Activated CD8-positive, alpha-beta memory T cell treated with anti-CD3 and anti-CD28 coated beads for 48 hours (primary cell): ENCODE measurements at regions not wholly inside any gene's neighbourhood (a gene's known extent, or its start where the extent isn't known, plus 50 kb on each side); places are given as distances from the start of the nearest gene placed in this dataset.

Experiments used
- DNase-seq, 3 experiments: peaks; one replicate each; pipeline ENCODE4 v3.0.0-alpha.2; 2020; ENCODE audit warnings: low read depth in 2 of 3, low spot score in 2 of 3

DNA sequence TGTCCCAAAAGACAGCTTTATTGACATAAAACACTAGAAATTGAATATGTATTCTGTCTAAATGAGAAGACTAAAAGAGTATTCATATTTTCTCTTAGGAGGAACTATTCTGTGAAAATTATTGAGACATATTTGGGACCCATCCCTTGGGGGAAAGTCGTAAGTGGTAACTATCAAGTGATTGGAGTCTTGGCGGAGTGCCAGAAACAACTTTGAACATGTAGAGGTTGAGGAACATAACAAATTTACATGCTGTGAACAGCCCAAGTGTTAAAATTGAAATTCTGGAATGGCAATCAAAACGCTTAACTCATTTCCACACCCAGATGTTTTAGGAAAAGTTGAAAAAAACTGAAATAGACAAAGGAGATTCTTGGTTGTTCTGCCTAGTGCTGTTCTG lies 1034.6 kb downstream of the NSUN3 start:
- DNase-seq, result no peak

DNA sequence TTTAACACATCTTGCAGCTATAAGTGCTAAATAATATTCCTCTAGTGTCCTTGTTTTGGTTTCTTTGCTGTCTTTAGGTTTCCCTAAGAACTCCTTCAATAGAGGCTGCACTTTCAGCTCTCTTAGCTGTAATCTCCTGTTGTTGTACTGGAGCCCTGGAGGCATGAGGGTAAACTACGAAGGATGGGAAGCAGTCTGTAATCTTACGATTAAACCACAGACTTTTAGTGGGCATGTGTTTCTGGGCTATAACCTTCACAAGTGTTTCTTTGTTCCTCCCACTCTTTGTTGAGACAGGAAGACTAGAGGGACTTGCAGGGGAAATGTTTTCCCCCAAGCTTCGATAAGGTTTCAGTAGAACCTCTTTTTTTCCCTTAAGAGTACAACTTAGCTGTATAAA lies 1058.1 kb downstream of the NSUN3 start:
- no peak for DNase-seq

DNA sequence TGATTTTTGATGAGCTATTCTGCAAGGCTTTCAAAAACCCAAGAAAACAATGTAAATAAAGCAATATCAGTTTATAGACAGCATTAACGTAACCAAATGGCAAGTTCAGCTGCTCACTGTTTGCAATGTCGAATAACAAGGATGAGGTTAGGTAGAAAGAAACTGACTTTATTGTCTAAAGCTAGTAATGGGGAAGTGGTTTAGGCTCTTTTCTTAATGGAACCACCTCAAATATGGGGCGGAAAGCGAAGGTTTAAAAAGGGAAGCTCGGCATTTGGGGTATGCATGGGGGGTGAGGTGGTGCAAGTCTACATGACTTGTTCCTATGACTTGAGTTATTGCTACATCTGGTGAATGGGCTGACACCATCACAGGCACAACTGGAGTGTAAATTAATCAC lies 1060.2 kb downstream of the NSUN3 start:
- DNase-seq, result no peak

DNA sequence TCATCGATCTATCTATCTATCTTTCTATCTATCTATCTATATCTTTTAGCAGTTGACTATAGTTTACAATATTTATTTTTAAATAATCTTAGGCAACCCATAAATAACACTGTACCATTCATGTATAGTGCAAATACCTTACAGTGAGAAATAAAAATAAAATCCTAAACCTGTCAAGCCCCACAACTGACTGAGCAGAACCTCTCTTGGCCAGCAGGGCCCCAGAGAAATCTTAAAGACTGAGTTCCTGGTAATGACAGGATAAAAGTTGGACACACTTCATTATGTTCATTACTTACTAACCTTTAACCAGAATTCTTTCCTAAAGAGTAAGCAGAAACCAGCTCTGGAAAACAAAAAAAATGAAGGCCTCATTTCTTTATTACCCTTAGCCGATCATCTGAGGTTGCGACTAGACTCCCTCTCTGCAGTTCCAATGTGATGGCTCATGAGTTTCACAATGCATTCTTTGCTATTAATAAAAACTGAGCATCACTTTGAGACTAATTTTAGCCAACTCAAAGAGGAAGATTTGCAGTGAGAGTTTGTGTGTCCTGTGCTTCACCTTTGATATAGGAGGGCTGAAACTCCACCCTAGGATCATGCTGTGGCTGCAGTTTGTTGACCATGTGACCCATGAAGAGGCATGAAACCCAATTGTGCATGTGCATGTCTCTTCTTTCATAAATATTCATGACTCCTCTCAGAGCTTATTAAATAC lies 1072.0 kb downstream of the NSUN3 start:
- no peak for DNase-seq

DNA sequence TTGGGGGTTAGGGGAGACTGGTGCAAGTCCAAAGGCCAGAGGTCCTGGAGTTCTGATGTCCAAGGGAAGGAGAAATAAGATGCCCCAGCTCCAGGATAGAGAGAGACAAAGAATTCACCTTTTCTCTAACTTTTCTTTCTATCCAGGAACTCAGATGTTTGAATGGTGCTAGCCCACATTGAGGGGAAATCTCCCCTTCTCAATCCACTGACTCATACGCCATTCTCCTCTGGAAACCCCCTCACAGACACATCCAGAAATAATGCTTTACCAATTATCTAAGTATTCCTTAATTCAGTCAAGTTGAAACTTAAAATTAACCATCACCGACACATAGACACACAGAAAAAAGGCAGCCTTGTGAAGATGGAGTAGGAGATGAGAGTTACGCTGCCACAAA lies 1085.2 kb downstream of the NSUN3 start:
- DNase-seq, result no peak

DNA sequence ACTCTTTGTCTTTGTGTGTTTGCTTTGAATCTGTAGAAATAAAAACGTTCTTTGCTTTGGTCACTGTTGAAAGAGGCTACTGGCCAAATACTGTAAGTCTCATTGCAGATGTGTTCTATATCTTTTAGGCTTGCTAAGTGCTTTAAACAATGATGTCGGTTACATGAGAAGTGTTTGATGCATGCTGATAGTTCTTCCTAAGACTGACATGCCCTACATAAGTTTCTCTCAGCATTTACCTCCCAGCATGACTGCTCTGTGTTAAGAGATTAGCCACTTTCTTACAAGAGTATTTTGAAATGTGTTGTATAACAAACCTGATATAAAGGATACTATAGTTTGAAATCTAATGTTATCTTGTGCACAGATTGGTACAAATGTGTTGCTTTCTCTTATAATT lies 1088.7 kb downstream of the NSUN3 start:
- DNase-seq, result no peak

DNA sequence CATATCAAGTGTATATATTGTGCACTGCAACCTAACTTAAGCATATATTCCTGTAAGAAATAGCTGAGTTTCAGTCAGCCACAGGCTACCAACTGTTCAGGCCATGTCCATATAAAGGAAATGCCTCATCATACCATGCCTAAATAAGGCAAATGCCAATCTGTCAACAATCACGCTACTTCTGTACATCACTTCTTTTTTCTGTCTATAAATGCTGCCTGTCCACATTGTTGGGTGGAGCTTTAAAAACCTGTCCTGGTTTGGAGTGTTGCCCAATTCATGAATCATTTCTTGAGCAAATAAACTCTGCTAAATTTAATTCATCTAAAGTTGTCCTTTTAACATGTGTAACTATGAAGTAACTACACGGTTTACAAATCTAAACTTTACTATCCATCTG lies 1091.9 kb downstream of the NSUN3 start:
- no peak for DNase-seq

DNA sequence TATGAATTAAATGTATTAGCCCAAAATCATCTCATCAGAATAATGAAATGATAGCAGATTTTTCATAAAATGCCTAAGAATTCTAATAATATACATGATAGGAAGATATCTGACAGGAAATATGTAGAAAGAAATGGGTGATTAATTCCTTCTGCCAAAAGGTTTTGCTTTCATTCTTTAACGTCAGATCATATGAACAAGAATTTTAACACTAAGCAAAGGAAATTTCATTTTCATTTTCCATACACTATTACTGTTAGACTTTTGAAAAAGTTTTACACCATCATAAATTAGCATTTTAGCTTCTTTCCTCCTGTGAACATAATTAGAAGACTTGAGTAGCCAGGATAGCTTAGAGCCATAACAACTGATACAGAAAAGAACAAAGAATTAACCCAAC lies 1099.9 kb downstream of the NSUN3 start:
- no peak for DNase-seq

DNA sequence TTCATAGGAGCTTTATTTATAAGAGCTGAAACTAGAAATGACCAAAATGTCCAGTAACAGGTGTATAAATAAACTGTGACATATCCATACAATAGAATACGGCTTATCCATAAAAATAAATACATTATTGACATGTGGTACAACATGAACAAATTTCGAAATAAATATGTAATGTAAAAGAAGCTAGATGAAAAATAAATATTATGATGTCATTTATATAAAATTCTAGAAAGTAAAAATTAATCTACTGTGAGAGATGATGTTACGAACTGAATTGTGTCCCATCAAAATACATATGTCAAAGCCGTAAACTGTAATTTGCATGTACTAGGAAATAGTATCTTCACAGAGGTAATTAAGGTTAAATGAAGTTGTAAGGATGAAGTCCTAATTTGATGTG lies 1104.9 kb downstream of the NSUN3 start:
- no peak for DNase-seq

DNA sequence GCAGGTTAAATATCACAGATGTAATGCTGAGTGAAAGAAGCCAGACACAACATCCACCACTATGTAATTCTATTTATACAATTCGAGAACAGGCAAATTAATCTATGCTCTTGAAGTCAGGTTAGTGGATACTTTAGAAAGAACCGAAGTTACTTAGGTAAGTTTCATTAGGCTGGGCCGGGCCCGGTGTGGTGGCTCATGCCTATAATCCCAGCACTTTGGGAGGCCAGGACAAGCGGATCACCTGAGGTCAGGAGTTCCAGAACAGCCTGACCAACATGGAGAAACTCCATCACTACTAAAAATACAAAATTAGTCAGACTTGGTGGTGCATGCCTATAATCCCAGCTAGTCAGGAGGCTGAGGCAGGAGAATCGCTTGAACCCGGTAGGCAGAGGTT lies 1105.7 kb downstream of the NSUN3 start:
- no peak for DNase-seq

DNA sequence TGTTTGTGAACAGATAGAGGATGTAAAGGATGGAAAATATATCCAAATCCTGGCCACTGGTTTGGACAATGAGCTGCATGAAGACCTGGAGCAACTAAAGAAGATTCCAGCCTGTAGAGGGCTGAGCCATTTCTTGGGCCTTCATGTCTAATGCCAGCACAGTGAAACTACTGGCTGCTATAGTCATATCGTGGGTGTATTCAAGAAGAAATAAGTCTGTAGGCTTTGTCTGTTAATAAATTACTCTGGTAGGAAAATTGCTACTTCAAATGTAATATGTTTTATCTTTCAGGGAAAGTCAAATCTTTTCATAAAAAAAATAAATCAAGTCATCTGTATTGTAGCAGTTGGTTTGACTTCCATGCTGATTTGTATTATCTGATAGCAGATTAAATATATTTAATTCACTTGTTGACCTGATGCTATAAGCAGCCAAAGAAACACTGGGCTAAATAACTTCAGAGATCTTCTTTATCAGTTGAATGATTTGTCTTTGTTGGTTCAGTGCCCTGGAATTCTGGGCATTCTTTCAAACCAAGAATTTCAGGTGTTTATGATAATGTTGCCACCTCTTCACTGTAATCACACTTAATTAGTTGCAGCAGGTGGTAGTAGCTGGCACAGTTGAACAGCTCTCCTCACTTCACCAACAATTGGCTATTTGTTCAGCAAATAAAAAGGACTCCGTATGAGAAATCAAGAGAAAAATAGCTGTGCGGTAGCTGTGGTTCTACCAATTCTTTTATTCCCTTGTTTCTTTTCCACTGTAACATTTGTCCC lies 1109.5 kb downstream of the NSUN3 start:
- no peak for DNase-seq

DNA sequence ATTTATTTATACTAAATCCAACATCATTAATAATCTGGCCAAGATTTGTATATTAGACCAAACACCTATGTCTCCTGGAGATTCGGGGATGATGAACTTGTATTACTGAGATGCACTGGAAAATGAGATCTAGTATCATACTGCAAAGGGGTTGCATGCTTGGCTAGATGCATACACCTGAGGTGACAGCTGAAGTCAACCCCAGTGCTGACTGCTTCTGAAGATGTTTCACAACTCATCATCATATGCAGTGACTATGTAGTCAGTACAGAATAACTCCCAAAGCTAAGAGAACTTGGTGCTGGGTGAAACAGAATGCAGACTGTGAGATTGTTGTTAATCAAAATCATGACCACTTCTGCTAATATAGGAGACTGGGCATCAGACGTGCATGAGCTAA lies 1114.2 kb downstream of the NSUN3 start:
- no peak for DNase-seq

DNA sequence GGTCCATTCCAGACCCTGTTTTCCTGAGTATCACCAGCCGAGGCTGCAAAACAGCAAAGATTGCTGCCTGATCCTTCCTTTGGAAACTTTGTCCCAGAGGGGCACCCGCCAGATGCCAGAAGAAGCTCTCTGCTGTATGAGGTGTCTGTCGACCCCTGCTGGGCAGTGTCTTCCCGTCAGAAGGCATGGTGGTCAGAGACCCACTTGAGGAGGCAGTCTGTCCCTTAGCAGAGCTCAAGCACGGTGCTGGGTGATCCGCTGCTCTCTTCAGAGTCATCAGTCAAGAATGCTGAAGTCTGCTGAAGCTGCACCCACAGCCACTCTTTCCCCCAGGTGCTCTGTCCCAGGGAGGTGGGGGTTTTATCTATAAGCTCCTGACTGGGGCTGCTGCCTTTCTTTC lies 1121.2 kb downstream of the NSUN3 start:
- no peak for DNase-seq

DNA sequence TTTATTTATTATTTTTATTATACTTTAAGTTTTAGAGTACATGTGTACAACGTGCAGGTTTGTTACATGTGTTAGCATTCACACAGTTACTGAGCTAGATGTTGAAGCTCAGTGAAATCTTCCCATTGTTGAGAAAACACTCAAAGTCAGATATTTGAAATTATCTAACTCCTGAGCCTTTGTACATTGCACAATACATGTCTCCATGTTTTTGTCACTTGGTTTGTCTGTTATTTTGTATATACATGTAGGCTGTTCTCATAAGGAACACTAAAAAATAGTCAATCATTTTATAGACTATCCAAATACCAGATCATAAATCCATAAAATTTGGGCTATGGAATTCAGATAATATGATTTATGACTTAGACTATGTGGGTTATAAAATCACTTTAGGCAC lies 1126.5 kb downstream of the NSUN3 start:
- DNase-seq, result no peak

DNA sequence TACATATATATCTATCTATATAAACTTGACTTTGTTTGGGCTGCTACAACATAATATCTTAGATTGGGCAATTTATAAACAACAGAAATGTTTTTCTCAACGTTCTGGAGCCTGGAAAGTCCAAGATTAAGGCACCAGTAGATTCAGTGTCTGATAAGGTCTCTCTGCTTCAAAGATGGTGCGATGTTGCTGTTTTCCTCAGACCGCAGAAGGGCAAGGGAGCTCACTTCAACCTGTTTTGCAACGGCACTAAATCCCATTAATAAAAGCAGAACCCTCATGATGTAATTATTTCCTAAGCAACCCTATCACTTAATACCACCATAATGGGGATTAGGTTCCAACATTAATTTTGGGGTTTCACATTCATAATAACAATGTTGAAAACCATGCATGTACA lies 1134.8 kb downstream of the NSUN3 start:
- no peak for DNase-seq

DNA sequence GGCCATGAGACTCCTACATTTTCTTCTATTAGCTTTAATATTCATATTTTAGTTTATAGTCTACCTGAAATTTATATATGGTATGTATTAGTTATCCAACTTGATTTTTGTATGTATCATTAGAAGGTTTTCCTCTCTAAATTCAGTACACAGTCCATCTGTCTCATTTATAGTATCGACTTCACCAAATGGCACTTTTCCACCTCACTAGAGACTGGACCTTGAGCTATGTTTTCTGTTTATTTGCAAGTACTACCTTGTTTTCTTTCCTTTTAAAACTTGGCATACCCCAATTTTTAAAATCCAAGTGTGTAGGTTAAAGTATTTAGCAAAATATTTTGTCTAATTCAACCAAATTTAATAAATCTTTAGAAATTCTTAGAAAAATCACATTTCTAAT lies 1137.5 kb downstream of the NSUN3 start:
- DNase-seq, result no peak

DNA sequence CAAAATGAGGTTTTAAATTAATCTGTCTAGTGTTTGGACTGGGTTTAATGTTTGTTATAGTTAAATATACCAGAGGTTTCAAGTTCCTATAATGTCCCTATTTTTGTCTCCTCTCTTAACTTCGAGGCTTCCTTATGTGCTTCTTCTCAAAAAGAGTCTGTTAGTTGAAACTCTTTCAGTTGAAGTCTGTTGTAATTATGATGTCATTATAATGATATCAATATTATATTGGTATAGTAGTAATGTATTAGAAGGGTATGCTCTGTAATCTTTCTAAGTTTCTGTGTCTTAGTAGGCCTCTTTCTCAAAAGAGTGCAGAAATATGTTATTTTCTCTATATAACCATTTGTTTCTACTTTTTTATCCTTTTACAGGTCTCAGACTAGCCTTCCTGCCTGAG lies 1148.0 kb downstream of the NSUN3 start:
- no peak for DNase-seq

DNA sequence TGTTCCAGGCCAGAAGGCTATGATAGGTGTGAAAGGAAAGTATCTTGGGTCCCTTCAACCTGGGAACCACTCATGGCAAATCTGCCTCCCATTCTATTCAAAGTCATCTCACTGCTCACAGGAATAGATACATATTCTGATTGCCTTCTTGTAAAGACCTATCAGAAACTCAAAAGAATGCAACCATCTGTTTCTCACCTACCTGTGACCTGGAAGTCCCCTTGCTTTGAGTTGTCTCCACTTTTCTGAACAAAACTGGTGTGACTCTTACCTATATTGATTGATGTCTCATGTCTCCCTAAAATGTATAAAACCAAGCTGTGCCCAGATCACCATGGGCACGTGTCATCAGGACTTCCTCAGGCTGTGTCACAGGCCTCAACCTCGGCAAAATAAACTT lies 1149.3 kb downstream of the NSUN3 start:
- DNase-seq, result no peak

DNA sequence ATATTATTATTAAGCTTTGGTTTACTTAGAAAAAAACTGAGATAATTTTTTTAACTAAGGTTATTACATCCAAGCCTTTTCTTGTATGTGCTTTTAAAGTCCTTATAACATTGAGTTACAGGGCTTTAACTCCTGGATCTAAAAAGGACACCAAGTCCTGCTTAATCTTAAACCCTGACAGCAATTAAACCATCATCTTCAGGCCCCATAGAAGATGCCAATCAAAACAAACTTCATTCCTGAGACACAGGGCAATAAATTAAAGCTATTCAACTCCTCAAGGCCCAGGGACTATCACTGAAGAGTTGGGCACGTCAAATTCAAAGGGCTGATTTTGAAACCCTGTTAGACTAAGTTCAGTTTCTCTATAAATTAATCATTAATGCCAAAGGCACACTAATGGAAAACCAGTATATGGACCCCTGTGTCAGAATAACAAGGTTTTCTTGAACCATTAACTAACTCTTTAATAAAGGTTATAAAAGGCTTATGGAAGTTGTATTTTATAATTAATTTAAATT lies 1152.6 kb downstream of the NSUN3 start:
- no peak for DNase-seq

DNA sequence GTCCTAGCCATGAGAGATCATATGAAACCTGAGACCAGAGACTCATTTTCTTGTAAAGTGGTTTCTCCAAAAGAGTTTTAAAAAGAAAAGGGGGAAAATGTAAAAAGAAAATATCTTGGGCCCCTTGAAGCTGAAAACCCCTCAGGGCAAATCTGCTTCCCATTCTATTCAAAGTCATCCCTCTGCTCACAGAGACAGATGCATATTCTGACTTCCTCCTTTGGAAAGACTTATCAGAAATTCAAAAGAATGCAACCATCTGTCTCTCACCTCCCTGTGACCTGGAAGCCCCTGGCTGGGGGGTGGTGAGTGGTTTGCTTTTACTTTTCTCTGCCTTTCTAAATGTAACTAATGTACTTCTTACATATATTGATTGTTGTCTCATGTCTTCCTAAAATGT lies 1154.8 kb downstream of the NSUN3 start:
- DNase-seq, result no peak

DNA sequence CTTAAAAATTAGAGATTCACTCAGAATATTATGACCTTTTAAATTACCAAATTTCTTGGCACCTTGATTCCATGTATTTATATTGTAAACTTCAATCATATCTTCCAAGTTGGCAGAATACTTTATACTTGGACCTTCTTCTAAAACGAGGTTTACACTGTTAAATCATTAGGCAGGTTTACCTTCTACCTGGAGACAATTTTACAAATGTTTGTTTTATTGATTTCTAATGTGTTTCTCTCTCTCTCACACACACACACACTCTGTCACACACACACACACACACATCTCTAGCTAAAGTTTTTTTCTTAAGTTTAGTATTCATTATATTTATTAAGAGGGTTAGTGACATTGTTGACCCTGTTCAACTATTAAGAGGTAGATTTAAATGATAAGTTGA lies 1155.6 kb downstream of the NSUN3 start:
- no peak for DNase-seq

DNA sequence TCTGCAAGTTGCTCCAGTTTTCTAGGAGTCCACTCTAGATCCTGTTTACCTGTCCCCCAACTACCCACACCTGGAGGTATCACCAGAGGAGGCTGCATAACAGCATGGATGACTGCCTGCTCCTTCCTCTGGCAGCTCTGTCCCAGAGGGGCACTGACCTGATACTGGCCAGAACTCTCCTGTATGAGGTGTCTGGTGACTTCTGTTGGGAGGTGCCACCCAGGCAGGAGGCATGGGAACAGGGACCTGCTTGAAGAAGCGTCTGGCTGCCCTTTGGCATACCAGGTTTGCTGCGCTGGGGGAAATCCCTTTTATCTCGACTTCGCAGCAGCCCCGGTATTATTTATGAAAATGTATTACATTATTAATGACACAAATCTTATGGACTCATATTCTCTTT lies 1163.6 kb downstream of the NSUN3 start:
- DNase-seq, result no peak

DNA sequence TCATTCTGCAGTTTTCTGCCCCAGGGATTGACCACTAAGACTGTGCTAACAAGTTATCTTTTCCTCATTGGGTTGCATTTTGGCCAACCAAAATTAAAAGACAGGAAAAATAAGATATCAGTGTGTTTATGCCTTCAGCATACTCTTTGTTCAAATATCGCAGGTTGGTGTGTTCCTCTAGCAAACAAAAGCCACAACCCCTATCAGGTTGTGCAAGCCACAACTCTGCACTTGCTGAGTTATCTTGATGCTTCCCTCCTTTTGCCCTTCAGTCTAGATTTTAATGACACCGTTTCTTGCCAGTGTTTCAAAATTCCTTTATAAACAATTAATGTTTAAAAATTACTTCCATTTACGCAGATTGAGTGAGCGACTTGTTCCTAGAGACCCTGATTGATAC lies 1164.2 kb downstream of the NSUN3 start:
- DNase-seq, result no peak
